GM20431 (cell line): ENCODE measurements at regions not wholly inside any gene's neighbourhood (a gene's known extent, or its start where the extent isn't known, plus 50 kb on each side); places are given as distances from the start of the nearest gene placed in this dataset.

Experiments
- in situ Hi-C: fragments of 300-500 bp; cut with MseI, MboI; formaldehyde crosslinking; loops from one replicate; pipeline ENCODE4 v1.15.0; 2020; ENCODE audit warnings: low sequenced_read_pairs; ENCODE audit not compliant: unreplicated experiment

DNA sequence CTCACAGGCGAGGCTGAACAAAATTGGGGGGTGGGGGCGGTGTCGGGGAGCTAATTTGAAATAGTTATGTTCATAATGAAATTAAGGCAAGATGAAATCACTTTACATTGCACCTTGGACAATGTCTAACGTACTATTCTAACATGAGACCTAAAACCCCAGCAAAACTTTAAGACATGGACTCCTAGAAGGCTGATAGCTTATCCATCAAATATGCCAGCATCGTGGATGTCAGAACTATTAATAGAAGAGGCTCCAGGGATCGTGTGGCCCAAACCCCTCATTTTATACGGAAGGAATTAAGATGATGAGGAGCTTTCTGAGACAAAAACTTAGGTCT lies 279.6 kb downstream of the SOX9 start:
- in situ Hi-C loops, result loop anchor here (25.0 kb wide), 1 partner anchor 263 kb away; no protein-coding TSS in a partner anchor

DNA sequence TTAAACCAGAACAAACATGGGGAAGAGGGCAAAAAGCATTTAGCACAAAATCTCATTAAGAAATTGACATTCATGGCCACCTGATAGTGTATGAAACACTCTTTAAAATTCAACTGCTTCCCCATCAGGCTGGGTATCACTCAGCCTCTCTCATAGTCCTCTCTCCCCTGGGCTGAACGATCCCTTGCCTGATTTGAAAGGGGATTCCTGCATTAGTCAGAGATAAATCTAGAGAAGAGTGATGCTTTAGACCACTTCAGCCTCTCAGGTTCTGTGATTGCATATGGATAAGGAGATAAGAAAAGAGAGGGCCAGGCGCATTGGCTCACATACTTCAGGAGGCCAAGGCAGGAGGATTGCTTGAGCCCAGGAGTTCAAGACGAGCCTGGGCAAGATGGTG lies 280.0 kb downstream of the SOX9 start:
- in situ Hi-C loops, result loop anchor here (25.0 kb wide), 1 partner anchor 264 kb away; no protein-coding TSS in a partner anchor

GRCh38 chr17:72401883-72402726 lies 281.3 kb downstream of the SOX9 start:
- in situ Hi-C loops, result loop anchor here (25.0 kb wide), 1 partner anchor 265 kb away; no protein-coding TSS in a partner anchor

GRCh38 chr17:72402727-72403210 lies 281.9 kb downstream of the SOX9 start:
- in situ Hi-C loops, result loop anchor here (25.0 kb wide), 1 partner anchor 265 kb away; no protein-coding TSS in a partner anchor

- in situ Hi-C loops, result loop anchor here (25.0 kb wide), 1 partner anchor 266 kb away; no protein-coding TSS in a partner anchor
These were observed 282.9 kb downstream of the SOX9 start for GRCh38 chr17:72403713-72404209.

DNA sequence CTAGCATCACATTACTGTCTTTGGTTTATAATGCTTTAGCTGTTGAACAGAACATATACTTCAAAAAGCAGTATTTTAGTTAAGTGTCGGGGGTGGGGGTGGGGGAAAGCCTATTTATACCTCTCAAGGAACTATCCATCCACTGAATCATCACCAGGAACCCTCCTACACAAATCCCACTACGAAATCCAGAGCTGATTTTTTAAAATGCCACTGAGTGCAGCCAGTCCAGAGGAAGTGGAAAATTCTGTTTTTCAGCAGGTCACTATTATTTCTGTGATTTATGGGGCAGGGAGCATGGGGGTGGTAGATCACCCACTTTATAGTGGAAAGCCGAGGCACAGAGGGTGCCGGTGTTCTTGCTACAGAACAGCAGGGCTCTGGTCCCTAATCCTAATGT lies 284.1 kb downstream of the SOX9 start:
- in situ Hi-C loops, result loop anchor here (25.0 kb wide), 1 partner anchor 268 kb away; no protein-coding TSS in a partner anchor

GRCh38 chr17:72405662-72406230 lies 284.9 kb downstream of the SOX9 start:
- in situ Hi-C loops, result loop anchor here (25.0 kb wide), 1 partner anchor 268 kb away; no protein-coding TSS in a partner anchor

- in situ Hi-C loops, result loop anchor here (25.0 kb wide), 1 partner anchor 269 kb away; no protein-coding TSS in a partner anchor
These were observed 285.7 kb downstream of the SOX9 start for GRCh38 chr17:72406498-72406897.

GRCh38 chr17:72407336-72407909 lies 286.6 kb downstream of the SOX9 start:
- in situ Hi-C loops, result loop anchor here (25.0 kb wide), 1 partner anchor 270 kb away; no protein-coding TSS in a partner anchor

DNA sequence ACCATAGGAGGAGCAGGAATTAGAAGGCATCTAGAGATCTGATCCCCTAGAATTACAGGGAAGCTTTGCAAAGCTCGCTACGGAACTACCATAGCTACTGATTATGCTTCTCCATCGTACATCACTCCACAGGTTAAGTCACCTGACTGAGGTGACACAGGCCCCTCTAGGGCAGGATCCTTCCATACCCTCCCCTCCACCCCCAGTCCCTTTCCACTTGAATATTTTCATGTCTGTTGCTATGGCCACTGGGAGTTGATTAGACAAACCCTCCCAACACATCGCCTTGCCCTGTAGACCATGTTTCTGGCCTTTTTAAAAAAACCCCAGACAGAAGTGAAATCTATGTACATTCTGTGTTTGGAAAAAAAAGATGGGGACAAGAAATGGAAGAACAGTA lies 287.1 kb downstream of the SOX9 start:
- in situ Hi-C loops, result loop anchor here (25.0 kb wide), 1 partner anchor 271 kb away; no protein-coding TSS in a partner anchor

DNA sequence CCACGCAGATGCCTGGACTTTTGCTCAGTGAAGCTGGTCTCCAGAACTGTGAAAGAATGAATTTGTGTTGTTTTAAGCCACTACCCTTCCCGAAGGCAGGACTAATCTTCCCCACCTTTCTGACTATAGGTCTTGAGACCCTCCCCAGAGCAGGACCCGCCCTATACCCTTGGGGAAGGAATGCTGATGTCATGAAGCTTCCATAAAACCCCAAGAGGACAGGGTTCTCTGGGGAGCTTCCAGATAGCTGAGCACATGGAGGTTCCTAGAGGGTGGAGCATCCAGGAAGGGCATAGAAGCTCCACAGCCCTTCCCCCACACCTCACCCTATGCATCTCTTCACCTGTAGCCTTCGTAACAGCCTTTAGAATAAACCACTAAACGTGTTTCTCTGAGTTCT lies 287.8 kb downstream of the SOX9 start:
- in situ Hi-C loops, result loop anchor here (25.0 kb wide), 1 partner anchor 271 kb away; no protein-coding TSS in a partner anchor

GRCh38 chr17:72409405-72410002 lies 288.7 kb downstream of the SOX9 start:
- in situ Hi-C loops, result loop anchor here (25.0 kb wide), 1 partner anchor 272 kb away; no protein-coding TSS in a partner anchor

DNA sequence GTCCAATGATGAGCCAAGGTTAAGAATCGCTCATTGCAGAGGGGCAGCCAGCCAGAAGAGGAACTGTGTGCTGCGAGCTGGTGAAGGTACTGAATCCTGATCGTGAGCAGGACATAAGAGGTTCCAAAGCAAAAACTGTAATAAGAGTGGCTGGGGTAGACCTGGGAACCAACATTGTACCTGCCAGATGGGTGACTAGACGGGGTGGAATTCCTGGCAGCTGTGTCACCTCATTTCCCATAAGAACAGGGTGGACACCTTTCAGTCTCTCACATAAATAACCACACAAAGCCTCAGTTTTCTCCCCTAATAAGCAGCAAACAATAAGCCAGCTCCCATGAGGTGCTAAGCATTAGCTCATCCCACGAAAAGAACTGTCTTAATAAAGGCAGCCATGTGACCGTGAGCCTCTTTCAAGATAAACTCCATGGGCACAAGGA lies 290.3 kb downstream of the SOX9 start:
- in situ Hi-C loops, result loop anchor here (25.0 kb wide), 1 partner anchor 274 kb away; no protein-coding TSS in a partner anchor

DNA sequence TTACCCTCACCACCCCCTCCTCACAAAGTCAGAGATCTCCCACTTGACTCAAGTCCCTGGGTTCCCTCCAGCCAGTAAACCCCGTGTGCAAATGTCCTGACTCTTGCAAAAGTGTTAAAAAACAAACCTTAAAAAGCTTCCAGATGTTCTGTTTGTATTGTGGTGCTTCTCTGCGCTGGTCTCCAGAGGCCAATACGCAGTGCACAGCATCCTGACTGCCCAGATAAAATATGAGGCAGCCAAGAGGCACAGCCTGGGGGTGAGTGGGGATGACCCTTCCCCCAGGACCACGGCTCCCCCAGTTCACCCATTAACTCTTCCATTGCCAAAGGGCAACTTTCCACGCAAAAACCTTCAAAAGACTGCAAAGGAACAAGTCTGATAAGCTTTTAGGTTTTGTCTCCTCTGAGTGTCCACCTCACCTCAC lies 291.8 kb downstream of the SOX9 start:
- in situ Hi-C loops, result loop anchor here (25.0 kb wide), 1 partner anchor 275 kb away; no protein-coding TSS in a partner anchor

DNA sequence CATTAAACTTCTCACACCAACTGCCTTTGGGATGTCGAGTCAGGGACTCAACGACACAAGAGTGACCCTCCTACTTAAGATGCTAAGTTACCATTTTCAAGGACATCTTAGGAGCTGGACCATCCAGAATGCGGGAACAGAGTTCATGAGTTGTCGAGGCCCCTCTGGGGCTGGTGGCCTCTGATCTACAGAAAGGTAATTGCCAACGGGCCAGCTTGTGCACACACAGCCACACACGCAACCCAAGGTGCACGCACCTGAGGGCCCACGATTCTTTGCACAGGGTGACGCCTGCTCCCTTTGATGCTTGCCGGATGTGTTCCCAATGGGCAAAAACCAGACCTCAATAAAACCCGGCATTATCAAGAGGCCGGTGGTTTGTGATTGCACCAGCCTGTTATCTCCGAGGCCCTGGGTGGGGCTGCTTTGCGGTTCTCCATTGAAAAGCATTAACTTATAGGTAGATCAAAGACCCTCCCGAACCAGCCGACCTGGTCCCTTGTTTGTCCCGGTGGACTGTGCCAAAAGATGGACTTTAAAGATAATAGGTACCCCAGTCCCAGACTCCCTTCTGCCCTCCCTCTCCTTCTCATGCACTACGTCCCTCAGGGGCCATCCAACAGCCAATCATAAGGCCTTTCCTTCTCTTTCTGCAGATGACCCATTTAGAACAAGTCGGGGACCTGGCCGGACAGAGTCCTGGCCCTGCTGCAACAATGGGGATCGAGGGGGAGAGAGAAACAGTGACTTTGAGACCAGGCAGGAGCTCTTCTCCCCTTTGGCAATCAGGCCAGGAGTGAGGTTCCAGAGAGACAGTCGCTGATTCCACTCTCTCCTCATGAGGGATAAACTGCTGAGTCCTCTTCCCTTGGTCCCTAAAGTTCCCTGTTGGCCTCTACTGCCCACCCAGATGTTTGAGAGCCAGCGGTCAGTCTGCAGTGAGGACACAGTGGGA lies 292.5 kb downstream of the SOX9 start:
- in situ Hi-C loops, result loop anchor here (25.0 kb wide), 1 partner anchor 276 kb away; no protein-coding TSS in a partner anchor

DNA sequence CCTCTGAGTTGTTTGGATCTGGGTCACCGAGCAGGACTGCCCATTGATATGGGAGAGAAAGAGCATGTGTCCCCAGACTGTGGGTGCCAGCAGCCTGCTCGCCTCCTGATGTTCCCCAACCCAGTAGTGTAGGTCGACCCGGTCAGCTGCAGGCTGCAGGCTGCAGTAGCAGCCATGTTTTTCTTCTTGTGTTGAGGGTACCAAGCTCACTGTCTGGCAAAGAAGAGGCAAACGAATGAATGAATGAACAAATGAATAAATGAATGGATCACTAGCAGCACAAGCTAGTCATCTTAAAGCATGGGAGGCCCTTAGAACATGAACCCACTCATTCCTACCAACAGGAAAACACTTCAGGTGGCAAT lies 293.2 kb downstream of the SOX9 start:
- in situ Hi-C loops, result loop anchor here (25.0 kb wide), 1 partner anchor 277 kb away; no protein-coding TSS in a partner anchor

DNA sequence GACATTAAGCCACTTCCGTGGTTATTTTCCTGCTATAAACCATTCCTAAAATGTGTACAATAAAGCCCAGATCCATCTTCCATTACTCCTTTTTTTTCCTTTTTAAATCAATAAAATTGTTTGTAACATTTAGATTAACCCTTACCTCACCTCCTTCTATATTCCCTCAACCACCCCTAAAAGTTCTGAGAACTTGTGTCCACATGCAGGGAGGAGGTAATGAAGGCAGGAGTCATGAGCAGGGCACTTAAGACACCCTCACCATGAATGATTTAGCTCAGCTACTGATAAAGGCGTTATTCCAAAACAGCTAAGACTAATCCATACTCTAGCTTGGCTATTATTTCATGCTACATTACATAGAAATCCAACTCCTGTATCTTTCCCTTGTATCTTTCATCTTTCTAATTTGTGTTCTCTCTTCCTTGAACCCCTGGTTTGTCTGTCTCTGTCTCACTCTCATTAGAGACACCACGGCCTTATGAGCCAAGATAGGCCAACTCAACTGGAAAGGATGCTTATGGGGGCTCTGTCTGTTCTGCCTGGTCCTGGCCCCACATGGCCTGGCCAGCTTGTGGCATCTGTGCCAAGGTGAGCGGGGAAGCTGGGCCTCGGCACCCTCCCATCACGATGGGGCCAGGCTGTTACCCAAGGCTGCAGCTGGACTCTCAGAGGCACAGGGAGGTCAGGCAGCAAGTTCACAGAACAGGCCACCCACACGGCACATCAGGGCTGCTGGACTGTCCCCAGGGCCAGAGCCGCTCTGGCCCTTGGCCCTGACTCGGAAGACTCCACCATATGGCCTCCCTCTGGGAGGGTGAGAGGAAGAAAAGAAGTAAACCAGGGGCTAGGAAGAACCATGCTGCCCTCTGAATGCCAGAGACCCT lies 294.4 kb downstream of the SOX9 start:
- in situ Hi-C loops, result loop anchor here (25.0 kb wide), 1 partner anchor 278 kb away; no protein-coding TSS in a partner anchor
